Activated CD8-positive, alpha-beta memory T cell treated with anti-CD3 and anti-CD28 coated beads for 4 hours (primary cell): ENCODE measurements at regions not wholly inside any gene's neighbourhood (a gene's known extent, or its start where the extent isn't known, plus 50 kb on each side); places are given as distances from the start of the nearest gene placed in this dataset.

Source experiments
- DNase-seq, 2 donors: peaks; one replicate each; pipeline ENCODE4 v3.0.0-alpha.2; 2020; ENCODE audit warnings: low read depth in 2 of 2

DNA sequence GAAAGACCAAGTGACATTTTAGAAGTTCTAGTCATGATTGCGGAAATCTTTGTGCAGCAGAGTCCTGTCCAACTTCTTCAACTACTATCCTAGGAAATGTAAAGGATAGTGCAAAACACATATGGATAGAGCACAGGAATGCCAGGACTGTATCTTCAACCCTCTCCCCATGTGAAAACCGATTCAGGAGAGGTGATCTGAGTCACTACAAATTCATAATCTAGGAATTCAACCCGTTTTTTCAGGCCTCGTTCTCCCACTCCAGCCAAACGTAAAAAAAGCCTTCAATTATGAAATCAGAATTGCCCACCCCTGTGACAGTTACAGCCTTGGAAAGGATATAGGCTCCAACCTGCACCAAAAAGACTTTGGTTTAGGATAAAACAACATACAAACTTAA lies 52.9 kb upstream of the RGS1 start:
- DNase-seq = no peak

DNA sequence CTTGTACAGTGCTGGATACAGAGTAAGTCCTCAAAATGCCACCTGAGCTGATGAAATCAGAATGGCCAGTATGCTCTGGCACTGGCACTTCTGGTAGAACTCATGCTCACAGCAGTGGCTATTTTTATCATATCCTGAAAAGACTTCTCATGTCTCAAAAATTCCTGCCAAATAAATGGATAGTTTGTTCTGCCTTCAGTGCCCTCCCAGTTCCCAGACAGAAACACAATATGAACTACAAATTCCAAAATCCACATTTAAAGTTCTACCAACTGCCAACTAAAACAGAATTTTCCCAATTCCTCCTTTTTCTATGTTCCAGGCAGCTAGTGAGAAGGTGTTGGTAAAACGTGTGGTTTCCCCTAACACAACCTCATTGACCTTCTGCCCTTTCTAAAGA lies 51.4 kb upstream of the RGS1 start:
- no peak for DNase-seq
